Stimulated activated CD4-positive, alpha-beta T cell treated with anti-CD3 and anti-CD28 coated beads, Interleukin-4, amount 100 ng/mL, for 1 hour (primary cell): ENCODE measurements at regions not wholly inside any gene's neighbourhood (a gene's known extent, or its start where the extent isn't known, plus 50 kb on each side); places are given as distances from the start of the nearest gene placed in this dataset.
"Not testable (repeated sequence)": the region's sequence is repeated elsewhere in the genome, so short reads cannot be mapped to it uniquely, and the experiment has no call there.

Experiments used
- DNase-seq: peaks from one replicate; pipeline ENCODE4 v3.0.0-alpha.2; 2020

- DNase-seq, result no peak
These were observed 397.3 kb upstream of the AMELY start for GRCh38 chrY:7308816-7309215.

- DNase-seq, result no peak
These were observed 390.8 kb upstream of the AMELY start for GRCh38 chrY:7302306-7302705.

- DNase-seq, result no peak
These were observed 388.4 kb upstream of the AMELY start for GRCh38 chrY:7299960-7300359.

- DNase-seq, result no peak
These were observed 380.6 kb upstream of the AMELY start for GRCh38 chrY:7292113-7292512.

GRCh38 chrY:7289889-7290833 lies 378.6 kb upstream of the AMELY start:
- no peak for DNase-seq

- no peak for DNase-seq
These were observed 377.1 kb upstream of the AMELY start for GRCh38 chrY:7288611-7289010.

- DNase-seq, result not testable (repeated sequence)
These were observed 376.4 kb upstream of the AMELY start for GRCh38 chrY:7287963-7288362.

- DNase-seq, result no peak
These were observed 373.8 kb upstream of the AMELY start for GRCh38 chrY:7285388-7285787.

GRCh38 chrY:7283001-7283400 lies 371.4 kb upstream of the AMELY start:
- no peak for DNase-seq

GRCh38 chrY:7280151-7280740 lies 368.7 kb upstream of the AMELY start:
- DNase-seq, result not testable (repeated sequence)

GRCh38 chrY:7275751-7276150 lies 364.2 kb upstream of the AMELY start:
- no peak for DNase-seq

GRCh38 chrY:7275014-7275413 lies 363.5 kb upstream of the AMELY start:
- no peak for DNase-seq

GRCh38 chrY:7274369-7274913 lies 362.9 kb upstream of the AMELY start:
- DNase-seq, result peak; percentile 16

- peak; percentile 81 for DNase-seq
These were observed 362.1 kb upstream of the AMELY start for GRCh38 chrY:7273587-7274203.

GRCh38 chrY:7272556-7273195 lies 361.1 kb upstream of the AMELY start:
- DNase-seq, result peak; percentile 60

GRCh38 chrY:7263773-7264172 lies 352.2 kb upstream of the AMELY start:
- no peak for DNase-seq

GRCh38 chrY:7262531-7262930 lies 351.0 kb upstream of the AMELY start:
- no peak for DNase-seq

- no peak for DNase-seq
These were observed 349.7 kb upstream of the AMELY start for GRCh38 chrY:7261254-7261653.

GRCh38 chrY:7240101-7240500 lies 328.5 kb upstream of the AMELY start:
- DNase-seq, result peak; percentile 2

- DNase-seq, result no peak
These were observed 300.4 kb upstream of the AMELY start for GRCh38 chrY:7211971-7212370.

- DNase-seq, result no peak
These were observed 292.9 kb upstream of the AMELY start for GRCh38 chrY:7204456-7204855.

GRCh38 chrY:7182591-7182990 lies 271.0 kb upstream of the AMELY start:
- no peak for DNase-seq

GRCh38 chrY:7177631-7178030 lies 266.1 kb upstream of the AMELY start:
- DNase-seq, result no peak
